ENCODE measurements at regions not wholly inside any gene's neighbourhood (a gene's known extent, or its start where the extent isn't known, plus 50 kb on each side); places are given as distances from the start of the nearest gene placed in this dataset.

- TF ChIP-seq POLR2A (IDR thresholded peaks at IDR 0.05) = no peak
- no peak for TF ChIP-seq CTCF (IDR thresholded peaks at IDR 0.05 in 8 of 11, conservative IDR thresholded peaks at IDR 0.05 in 3 of 11)
- no peak for TF ChIP-seq POLR2AphosphoS5 (IDR thresholded peaks at IDR 0.05)
Observed at GRCh38 chr6:115609111-115609510, 451.6 kb downstream of the FRK start.
